HFF-Myc (cell line): ENCODE measurements at regions not wholly inside any gene's neighbourhood (a gene's known extent, or its start where the extent isn't known, plus 50 kb on each side); places are given as distances from the start of the nearest gene placed in this dataset.

ENCODE experiments used
- DNase-seq: peaks from one replicate; pipeline ENCODE4 v3.0.0-alpha.2; 2011; ENCODE audit warnings: low read depth; ENCODE audit errors: extremely low read depth
- H3K4me3 ChIP-seq: replicated peaks from 2 replicates; pipeline ENCODE4 v1.5.1; 2011; ENCODE audit warnings: low read depth, mild to moderate bottlenecking, control low read depth, low read length
- TF ChIP-seq, protein P1 (sequence below): IDR thresholded peaks from 2 replicates; pipeline ENCODE4 v1.5.1; 2012; ENCODE audit warnings: mild to moderate bottlenecking, low read depth, low read length, control low read depth; ENCODE audit errors: missing control alignments

GRCh38 chr20:4069751-4070150, 54.4 kb upstream of the RNF24 start:
- no peak for DNase-seq
- no peak overlapping the region for H3K4me3 ChIP-seq
- TF ChIP-seq, protein P1, sequence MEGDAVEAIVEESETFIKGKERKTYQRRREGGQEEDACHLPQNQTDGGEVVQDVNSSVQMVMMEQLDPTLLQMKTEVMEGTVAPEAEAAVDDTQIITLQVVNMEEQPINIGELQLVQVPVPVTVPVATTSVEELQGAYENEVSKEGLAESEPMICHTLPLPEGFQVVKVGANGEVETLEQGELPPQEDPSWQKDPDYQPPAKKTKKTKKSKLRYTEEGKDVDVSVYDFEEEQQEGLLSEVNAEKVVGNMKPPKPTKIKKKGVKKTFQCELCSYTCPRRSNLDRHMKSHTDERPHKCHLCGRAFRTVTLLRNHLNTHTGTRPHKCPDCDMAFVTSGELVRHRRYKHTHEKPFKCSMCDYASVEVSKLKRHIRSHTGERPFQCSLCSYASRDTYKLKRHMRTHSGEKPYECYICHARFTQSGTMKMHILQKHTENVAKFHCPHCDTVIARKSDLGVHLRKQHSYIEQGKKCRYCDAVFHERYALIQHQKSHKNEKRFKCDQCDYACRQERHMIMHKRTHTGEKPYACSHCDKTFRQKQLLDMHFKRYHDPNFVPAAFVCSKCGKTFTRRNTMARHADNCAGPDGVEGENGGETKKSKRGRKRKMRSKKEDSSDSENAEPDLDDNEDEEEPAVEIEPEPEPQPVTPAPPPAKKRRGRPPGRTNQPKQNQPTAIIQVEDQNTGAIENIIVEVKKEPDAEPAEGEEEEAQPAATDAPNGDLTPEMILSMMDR: no peak

GRCh38 chr20:4068708-4069107, 53.4 kb upstream of the RNF24 start:
- no peak overlapping the region for H3K4me3 ChIP-seq
- TF ChIP-seq, protein P1: no peak
- DNase-seq: no peak

GRCh38 chr20:4067600-4068261, 52.4 kb upstream of the RNF24 start:
- H3K4me3 ChIP-seq: no peak overlapping the region
- TF ChIP-seq, protein P1: no peak
- no peak for DNase-seq

DNA sequence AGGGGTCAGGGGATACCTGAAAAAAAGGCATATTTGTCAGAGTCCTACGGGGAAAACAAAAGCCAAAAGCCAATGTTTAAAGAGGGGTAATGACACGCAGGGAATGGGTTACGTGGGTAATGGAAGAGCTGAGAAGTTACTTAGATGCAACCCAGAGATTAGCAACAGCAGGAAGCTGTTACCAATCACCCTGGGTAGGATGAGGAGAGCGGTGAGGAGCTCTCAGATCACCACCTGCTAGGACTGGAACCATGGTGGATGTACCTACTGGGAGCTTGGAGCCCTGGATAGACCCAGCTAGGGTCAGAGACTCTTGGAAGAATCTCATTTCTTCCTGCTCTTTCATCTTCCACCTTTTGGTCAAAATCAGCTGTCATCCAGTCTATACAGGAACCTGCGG, 51.2 kb upstream of the RNF24 start:
- DNase-seq: no peak
- H3K4me3 ChIP-seq: no peak overlapping the region
- TF ChIP-seq, protein P1: no peak

GRCh38 chr20:4065391-4065844, 50.1 kb upstream of the RNF24 start:
- no peak overlapping the region for H3K4me3 ChIP-seq
- TF ChIP-seq, protein P1: no peak
- no peak for DNase-seq
